HCT116 (cell line): ENCODE measurements at regions not wholly inside any gene's neighbourhood (a gene's known extent, or its start where the extent isn't known, plus 50 kb on each side); places are given as distances from the start of the nearest gene placed in this dataset.

Experiments
- ATAC-seq: fragments of 200-7000 bp; cut with Tn5 transposase; 2 replicates; pipeline ENCODE4 v1.9.1; 2020; ENCODE audit warnings: mild to moderate bottlenecking, moderate library complexity
- BruUV-seq: library from RNA; stranded (reverse); fragments of 400-500 nt; replicated peaks from 2 replicates; lab custom pipeline; 2021; lab: Mats Ljungman, UMichigan
- CTCF ChIA-PET: fragments of 300-600 bp; sonication (Branson Sonifier 250); formaldehyde crosslinking; loops from one replicate; lab custom pipeline; 2021; ENCODE audit warnings: antibody characterized with exemption; lab: Charles Lee
- POLR2A ChIA-PET: fragments of 300-600, 350-600 bp; sonication (Branson Sonifier 250); formaldehyde crosslinking; loops from one replicate; lab custom pipeline; 2021; ENCODE audit warnings: antibody characterized with exemption; lab: Charles Lee
- RAD21 ChIA-PET, 2 experiments: fragments of 300-600 bp; sonication (Branson Sonifier 250); formaldehyde crosslinking; loops; one replicate each; lab custom pipeline; 2023; ENCODE audit warnings: low total read pairs in 2 of 2; ENCODE audit not compliant: uncharacterized antibody in 2 of 2, unreplicated experiment in 2 of 2, low non-redundant PET in 1 of 2; lab: Charles Lee
- DNase-seq: peaks from one replicate; pipeline ENCODE4 v3.0.0-alpha.2; 2010; ENCODE audit warnings: low read depth, low spot score
- H2AFZ ChIP-seq: fragments of 200-600 bp; shearing (Covaris generic), sonication (generic); 2 replicates; pipeline ENCODE4 v1.6.1; 2017; ENCODE audit warnings: low read depth, mixed run types, mixed read lengths, antibody characterized with exemption, low read length; ENCODE audit not compliant: poor library complexity, severe bottlenecking
- H3K27ac ChIP-seq: 2 replicates; pipeline ENCODE4 v1.5.1; 2012; ENCODE audit warnings: low read depth, low read length
- H3K27me3 ChIP-seq: fragments of 200-600 bp; sonication (generic); 2 replicates; pipeline ENCODE4 v1.6.1; 2016; ENCODE audit warnings: mixed run types, low read length, mixed read lengths; ENCODE audit not compliant: insufficient read depth
- H3K36me3 ChIP-seq, 2 experiments: fragments of 200-500 bp in 1 of 2; fragments of 200-600 bp in 1 of 2; sonication (Bioruptor generic) in 1 of 2; sonication (generic) in 1 of 2; 2 replicates each; pipeline versions ENCODE4 v1.5.1 to v1.6.1; 2014 to 2016; ENCODE audit warnings: low read length in 2 of 2, inconsistent platforms in 1 of 2, mixed read lengths in 1 of 2, mixed run types in 1 of 2; ENCODE audit not compliant: insufficient read depth in 2 of 2, control insufficient read depth in 1 of 2
- H3K4me1 ChIP-seq, 2 experiments: fragments of 200-600 bp in 1 of 2; sonication (generic) in 1 of 2; 2 replicates each; pipeline versions ENCODE4 v1.5.1 to v1.6.1; 2012 to 2017; ENCODE audit warnings: low read length in 2 of 2, inconsistent platforms in 1 of 2, mild to moderate bottlenecking in 1 of 2, mixed read lengths in 1 of 2, mixed run types in 1 of 2, moderate library complexity in 1 of 2; ENCODE audit not compliant: insufficient read depth in 2 of 2, control insufficient read depth in 1 of 2
- H3K4me2 ChIP-seq: fragments of 200-600 bp; sonication (generic); 2 replicates; pipeline ENCODE4 v1.6.1; 2017; ENCODE audit warnings: mixed run types, low read length, mixed read lengths
- H3K4me3 ChIP-seq, 2 experiments: fragments of 200-600 bp in 1 of 2; sonication (generic) in 1 of 2; replicated peaks in 1 of 2; 2 replicates each; pipeline ENCODE4 v1.5.1; 2011 to 2016; ENCODE audit warnings: low read length in 2 of 2, control low read depth in 1 of 2, low read depth in 1 of 2, mild to moderate bottlenecking in 1 of 2, mixed read lengths in 1 of 2, mixed run types in 1 of 2
- H3K79me2 ChIP-seq: fragments of 200-600 bp; sonication (generic); 2 replicates; pipeline ENCODE4 v1.6.1; 2017; ENCODE audit warnings: mild to moderate bottlenecking, mixed run types, low read length, moderate library complexity, mixed read lengths; ENCODE audit not compliant: insufficient read depth
- H3K9ac ChIP-seq: fragments of 200-600 bp; sonication (generic); 2 replicates; pipeline ENCODE4 v1.6.1; 2016; ENCODE audit warnings: low read length, mixed read lengths
- H3K9me2 ChIP-seq: fragments of 200-600 bp; sonication (generic), shearing (Covaris generic); 2 replicates; pipeline ENCODE4 v1.6.1; 2017; ENCODE audit warnings: mixed run types, mild to moderate bottlenecking, moderate library complexity; ENCODE audit not compliant: insufficient read depth
- H3K9me3 ChIP-seq, 2 experiments: fragments of 200-500 bp in 1 of 2; fragments of 200-600 bp in 1 of 2; sonication (Bioruptor generic) in 1 of 2; sonication (generic) in 1 of 2; 2 replicates each; pipeline ENCODE4 v1.6.1; 2014 to 2017; ENCODE audit warnings: low read length in 2 of 2, mixed read lengths in 2 of 2, inconsistent platforms in 1 of 2, low read depth in 1 of 2, mild to moderate bottlenecking in 1 of 2, mixed run types in 1 of 2, moderate library complexity in 1 of 2; ENCODE audit not compliant: control insufficient read depth in 1 of 2, insufficient read depth in 1 of 2
- H4K20me1 ChIP-seq: fragments of 200-600 bp; sonication (generic), shearing (Covaris generic); 2 replicates; pipeline ENCODE4 v1.6.1; 2017; ENCODE audit warnings: mixed run types, mild to moderate bottlenecking, moderate library complexity; ENCODE audit not compliant: insufficient read depth
- CBX3 ChIP-seq: IDR thresholded peaks from 2 replicates; pipeline ENCODE4 v1.6.1; 2012; ENCODE audit warnings: low read depth
- CEBPB ChIP-seq: IDR thresholded peaks from 2 replicates; pipeline ENCODE4 v1.6.1; 2012; ENCODE audit warnings: low read depth
- CTCF ChIP-seq, 3 experiments: fragments of 200-600 bp in 1 of 3; sonication (generic) in 1 of 3; IDR thresholded peaks in 2 of 3; conservative IDR thresholded peaks in 1 of 3; 2 replicates each; pipeline ENCODE4 v1.5.1; 2012 to 2017; ENCODE audit warnings: low read depth in 2 of 3, low read length in 2 of 3, antibody characterized with exemption in 1 of 3, borderline replicate concordance in 1 of 3, control low read depth in 1 of 3, mild to moderate bottlenecking in 1 of 3, mixed read lengths in 1 of 3, mixed run types in 1 of 3, moderate library complexity in 1 of 3; ENCODE audit not compliant: insufficient read depth in 1 of 3
- EGR1 ChIP-seq: IDR thresholded peaks from 2 replicates; pipeline ENCODE4 v1.6.1; 2012; ENCODE audit warnings: low read depth
- ELF1 ChIP-seq: IDR thresholded peaks from 2 replicates; pipeline ENCODE4 v1.6.1; 2012; ENCODE audit warnings: low read depth, borderline replicate concordance
- EZH2 ChIP-seq: fragments of 200-600 bp; sonication (generic); IDR thresholded peaks from 2 replicates; pipeline ENCODE4 v1.6.1; 2017; ENCODE audit warnings: antibody characterized with exemption, mixed run types
- EZH2phosphoT487 ChIP-seq: fragments of 200-600 bp; IDR thresholded peaks from 2 replicates; pipeline ENCODE4 v1.6.1; 2018; ENCODE audit warnings: antibody characterized with exemption, borderline replicate concordance
- JUND ChIP-seq: IDR thresholded peaks from 2 replicates; pipeline ENCODE4 v1.6.1; 2012
- POLR2AphosphoS5 ChIP-seq: IDR thresholded peaks from 2 replicates; pipeline ENCODE4 v1.6.1; 2011; ENCODE audit warnings: mild to moderate bottlenecking, low read depth, low read length, moderate library complexity
- RAD21 ChIP-seq: IDR thresholded peaks from 2 replicates; pipeline ENCODE4 v1.6.1; 2012; ENCODE audit warnings: low read depth, mild to moderate bottlenecking
- SIN3A ChIP-seq: IDR thresholded peaks from 2 replicates; pipeline ENCODE4 v1.6.1; 2012; ENCODE audit warnings: low read depth
- SP1 ChIP-seq: IDR thresholded peaks from 2 replicates; pipeline ENCODE4 v1.6.1; 2012; ENCODE audit warnings: low read depth
- YY1 ChIP-seq: IDR thresholded peaks from 2 replicates; pipeline ENCODE4 v1.6.1; 2011; ENCODE audit warnings: low read length, low read depth, moderate library complexity, mild to moderate bottlenecking; ENCODE audit not compliant: insufficient replicate concordance; ENCODE audit errors: extremely low read depth
- ZFX ChIP-seq: fragments of 450-650 bp; IDR thresholded peaks from 2 replicates; pipeline ENCODE4 v1.6.1; 2017
- ZNF274 ChIP-seq: fragments of 200-500 bp; sonication (Bioruptor generic); IDR thresholded peaks from 2 replicates; pipeline ENCODE4 v1.6.1; 2014; ENCODE audit warnings: mild to moderate bottlenecking, low read depth, low read length, inconsistent platforms
- intact Hi-C: fragments of 100-400 bp; cut with micrococcal nuclease; formaldehyde crosslinking; loops from 2 replicates; pipeline ENCODE4 v1.10.0; 2022
- TF ChIP-seq, protein P1 (sequence below): IDR thresholded peaks from 2 replicates; pipeline ENCODE4 v1.6.1; 2011; ENCODE audit warnings: mild to moderate bottlenecking, low read length, moderate library complexity; ENCODE audit not compliant: insufficient replicate concordance; ENCODE audit errors: extremely low read depth
- TF ChIP-seq, protein P2 (sequence below): IDR thresholded peaks from 2 replicates; pipeline ENCODE4 v1.6.1; 2012

GRCh38 chr5:158117467-158118160, 258.7 kb upstream of the CLINT1 start:
- intact Hi-C loops = no loop called here

More at GRCh38 chr5:158117467-158118160, 258.7 kb upstream of the CLINT1 start:
- Histone ChIP-seq H3K9me2 (no peaks in the 10 kb centered on the region), H3K79me2 (no peaks in the 10 kb centered on the region), H3K27ac (no peak overlapping the region), H3K4me2 (no peak overlapping the region), H4K20me1 (no peaks in the 10 kb centered on the region), H3K27me3 (peaks cover 78% of the 10 kb centered on the region), H3K4me3 (no peak overlapping the region), H3K36me3 (no peaks in the 10 kb centered on the region), H2AFZ (no peak overlapping the region), H3K9ac (no peak overlapping the region), H3K4me1 (no peaks in the 10 kb centered on the region; a peak in 1 of 4 replicates), H3K9me3 (no peaks in the 10 kb centered on the region)
- ATAC-seq (no peak), DNase-seq (no peak)
- no TSS peak for BruUV-seq
- ChIA-PET RAD21 (no interaction called here), POLR2A (no interaction called here), CTCF (no interaction called here)
- TF ChIP-seq EZH2 (no peak), YY1 (no peak), EGR1 (no peak), CBX3 (no peak), JUND (no peak), RAD21 (no peak), EZH2phosphoT487 (no peak), CEBPB (no peak), SIN3A (no peak), POLR2AphosphoS5 (no peak), ELF1 (no peak), CTCF (IDR thresholded peaks at IDR 0.05 in 2 of 3, conservative IDR thresholded peaks at IDR 0.05 in 1 of 3; ENCODE audit: borderline replicate concordance in 1 of 3, insufficient read depth in 1 of 3, low read depth in 2 of 3, low read length in 2 of 3) (no peak), ZFX (no peak), SP1 (no peak), ZNF274 (no peak)
- TF ChIP-seq, protein P1, sequence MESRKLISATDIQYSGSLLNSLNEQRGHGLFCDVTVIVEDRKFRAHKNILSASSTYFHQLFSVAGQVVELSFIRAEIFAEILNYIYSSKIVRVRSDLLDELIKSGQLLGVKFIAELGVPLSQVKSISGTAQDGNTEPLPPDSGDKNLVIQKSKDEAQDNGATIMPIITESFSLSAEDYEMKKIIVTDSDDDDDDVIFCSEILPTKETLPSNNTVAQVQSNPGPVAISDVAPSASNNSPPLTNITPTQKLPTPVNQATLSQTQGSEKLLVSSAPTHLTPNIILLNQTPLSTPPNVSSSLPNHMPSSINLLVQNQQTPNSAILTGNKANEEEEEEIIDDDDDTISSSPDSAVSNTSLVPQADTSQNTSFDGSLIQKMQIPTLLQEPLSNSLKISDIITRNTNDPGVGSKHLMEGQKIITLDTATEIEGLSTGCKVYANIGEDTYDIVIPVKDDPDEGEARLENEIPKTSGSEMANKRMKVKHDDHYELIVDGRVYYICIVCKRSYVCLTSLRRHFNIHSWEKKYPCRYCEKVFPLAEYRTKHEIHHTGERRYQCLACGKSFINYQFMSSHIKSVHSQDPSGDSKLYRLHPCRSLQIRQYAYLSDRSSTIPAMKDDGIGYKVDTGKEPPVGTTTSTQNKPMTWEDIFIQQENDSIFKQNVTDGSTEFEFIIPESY = no peak
- TF ChIP-seq, protein P2, sequence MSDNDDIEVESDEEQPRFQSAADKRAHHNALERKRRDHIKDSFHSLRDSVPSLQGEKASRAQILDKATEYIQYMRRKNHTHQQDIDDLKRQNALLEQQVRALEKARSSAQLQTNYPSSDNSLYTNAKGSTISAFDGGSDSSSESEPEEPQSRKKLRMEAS = no peak
